NB4 (cell line): ENCODE measurements at regions not wholly inside any gene's neighbourhood (a gene's known extent, or its start where the extent isn't known, plus 50 kb on each side); places are given as distances from the start of the nearest gene placed in this dataset.

Experiments
- MAX ChIP-seq: IDR thresholded peaks from 2 replicates; pipeline ENCODE4 v1.6.1; 2011; ENCODE audit warnings: low read depth, low read length
- POLR2A ChIP-seq: IDR thresholded peaks from 2 replicates; pipeline ENCODE4 v1.6.1; 2011; ENCODE audit warnings: mild to moderate bottlenecking; ENCODE audit not compliant: insufficient read length; ENCODE audit errors: extremely low read depth
- TF ChIP-seq, protein P1 (sequence below): IDR thresholded peaks from one replicate; pipeline ENCODE4 v1.5.1; 2012; ENCODE audit warnings: low read depth, low read length

DNA sequence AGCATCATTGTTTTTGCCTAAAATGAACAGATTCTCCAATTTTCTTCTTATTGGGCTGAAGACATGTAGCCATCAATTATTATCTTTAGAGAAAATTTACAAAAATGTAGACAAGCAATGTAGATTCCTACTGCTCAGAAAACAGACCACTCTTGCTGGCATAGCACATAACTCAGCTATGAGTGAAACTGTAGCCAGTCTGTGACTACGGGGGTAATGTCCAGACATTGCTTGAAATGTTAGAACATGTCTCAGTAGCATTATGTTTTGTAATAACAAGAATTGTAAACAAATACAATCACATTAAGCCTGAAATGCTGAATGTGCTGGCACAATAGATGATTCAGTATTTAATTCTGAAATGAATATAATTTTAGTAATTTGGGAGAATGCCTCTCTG lies 265.7 kb upstream of the KCNJ16 start:
- TF ChIP-seq, protein P1, sequence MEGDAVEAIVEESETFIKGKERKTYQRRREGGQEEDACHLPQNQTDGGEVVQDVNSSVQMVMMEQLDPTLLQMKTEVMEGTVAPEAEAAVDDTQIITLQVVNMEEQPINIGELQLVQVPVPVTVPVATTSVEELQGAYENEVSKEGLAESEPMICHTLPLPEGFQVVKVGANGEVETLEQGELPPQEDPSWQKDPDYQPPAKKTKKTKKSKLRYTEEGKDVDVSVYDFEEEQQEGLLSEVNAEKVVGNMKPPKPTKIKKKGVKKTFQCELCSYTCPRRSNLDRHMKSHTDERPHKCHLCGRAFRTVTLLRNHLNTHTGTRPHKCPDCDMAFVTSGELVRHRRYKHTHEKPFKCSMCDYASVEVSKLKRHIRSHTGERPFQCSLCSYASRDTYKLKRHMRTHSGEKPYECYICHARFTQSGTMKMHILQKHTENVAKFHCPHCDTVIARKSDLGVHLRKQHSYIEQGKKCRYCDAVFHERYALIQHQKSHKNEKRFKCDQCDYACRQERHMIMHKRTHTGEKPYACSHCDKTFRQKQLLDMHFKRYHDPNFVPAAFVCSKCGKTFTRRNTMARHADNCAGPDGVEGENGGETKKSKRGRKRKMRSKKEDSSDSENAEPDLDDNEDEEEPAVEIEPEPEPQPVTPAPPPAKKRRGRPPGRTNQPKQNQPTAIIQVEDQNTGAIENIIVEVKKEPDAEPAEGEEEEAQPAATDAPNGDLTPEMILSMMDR: no peak
- no peak for TF ChIP-seq MAX
- no peak for TF ChIP-seq POLR2A
